ENCODE measurements at regions not wholly inside any gene's neighbourhood (a gene's known extent, or its start where the extent isn't known, plus 50 kb on each side); places are given as distances from the start of the nearest gene placed in this dataset.
"Not testable (repeated sequence)": the region's sequence is repeated elsewhere in the genome, so short reads cannot be mapped to it uniquely, and the experiment has no call there.

DNA sequence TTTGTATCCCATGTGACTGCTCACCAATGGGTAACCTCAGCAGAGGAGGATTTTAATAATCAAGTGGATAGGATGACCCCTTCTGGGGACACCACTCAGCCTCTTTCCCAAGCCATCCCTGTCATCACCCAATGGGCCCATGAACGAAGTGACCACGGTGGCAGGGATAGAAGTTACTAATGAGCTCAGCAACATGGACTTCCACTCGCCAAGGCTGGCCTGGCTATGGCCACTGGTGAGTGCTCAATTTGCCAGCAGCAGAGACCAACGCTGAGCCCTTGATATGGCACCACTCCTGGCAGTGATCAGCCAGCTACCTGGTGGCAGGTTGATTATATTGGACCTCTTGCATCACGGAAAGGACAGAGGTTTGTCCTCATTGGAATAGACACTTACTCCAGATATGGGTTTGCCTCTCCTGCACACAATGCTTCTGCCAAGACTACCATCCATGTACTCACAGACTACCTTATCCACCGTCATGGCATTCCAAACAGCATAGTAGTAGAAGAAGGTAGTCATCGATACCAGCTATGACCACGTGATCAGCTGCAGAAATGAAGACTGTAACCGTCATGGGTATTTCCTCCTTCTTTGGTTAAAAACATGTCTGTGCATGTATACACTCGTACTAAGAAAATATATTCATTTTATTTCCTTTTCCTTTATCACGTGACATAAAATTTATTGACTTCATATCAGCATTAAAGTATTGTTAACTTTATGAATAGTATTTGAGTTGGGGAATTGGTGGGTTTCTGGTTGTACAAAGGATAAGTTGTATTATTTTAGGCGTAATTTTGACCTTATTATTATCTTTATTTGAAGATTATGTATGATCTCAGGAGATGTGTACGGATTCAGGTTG lies 562.6 kb downstream of the PTPRU start:
- peaks cover 1% of the 10 kb centered on the region for H3K27me3 Mint-ChIP-seq (ENCODE audit: insufficient read depth, unreplicated experiment)
- ChIA-PET CTCF (no interaction called here), POLR2A (no interaction called here)
- Histone ChIP-seq H3K36me3 (ENCODE audit: control insufficient read depth, insufficient read depth, low read length) (no peaks in the 10 kb centered on the region), H3K9me3 (no peaks in the 10 kb centered on the region), H3K4me1 (no peaks in the 10 kb centered on the region), H3K4me3 (ENCODE audit: low read depth, low read length) (no peak overlapping the region), H3K27me3 (replicated peaks; ENCODE audit: control insufficient read depth, insufficient read depth, low read length) (no peaks in the 10 kb centered on the region)
- intact Hi-C loops (cut with micrococcal nuclease; ENCODE audit: unreplicated experiment) = loop anchor here (10.0 kb wide), 1 partner anchor 306 kb away; no protein-coding TSS in a partner anchor
- H3K27ac Mint-ChIP-seq (ENCODE audit: unreplicated experiment) = no peak overlapping the region
- TF ChIP-seq, protein P1, sequence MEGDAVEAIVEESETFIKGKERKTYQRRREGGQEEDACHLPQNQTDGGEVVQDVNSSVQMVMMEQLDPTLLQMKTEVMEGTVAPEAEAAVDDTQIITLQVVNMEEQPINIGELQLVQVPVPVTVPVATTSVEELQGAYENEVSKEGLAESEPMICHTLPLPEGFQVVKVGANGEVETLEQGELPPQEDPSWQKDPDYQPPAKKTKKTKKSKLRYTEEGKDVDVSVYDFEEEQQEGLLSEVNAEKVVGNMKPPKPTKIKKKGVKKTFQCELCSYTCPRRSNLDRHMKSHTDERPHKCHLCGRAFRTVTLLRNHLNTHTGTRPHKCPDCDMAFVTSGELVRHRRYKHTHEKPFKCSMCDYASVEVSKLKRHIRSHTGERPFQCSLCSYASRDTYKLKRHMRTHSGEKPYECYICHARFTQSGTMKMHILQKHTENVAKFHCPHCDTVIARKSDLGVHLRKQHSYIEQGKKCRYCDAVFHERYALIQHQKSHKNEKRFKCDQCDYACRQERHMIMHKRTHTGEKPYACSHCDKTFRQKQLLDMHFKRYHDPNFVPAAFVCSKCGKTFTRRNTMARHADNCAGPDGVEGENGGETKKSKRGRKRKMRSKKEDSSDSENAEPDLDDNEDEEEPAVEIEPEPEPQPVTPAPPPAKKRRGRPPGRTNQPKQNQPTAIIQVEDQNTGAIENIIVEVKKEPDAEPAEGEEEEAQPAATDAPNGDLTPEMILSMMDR (IDR thresholded peaks at IDR 0.05; ENCODE audit: insufficient read depth in 1 of 2, low read depth in 1 of 2, low read length in 1 of 2, severe bottlenecking in 1 of 2, unreplicated experiment in 1 of 2) = no peak
- no peak for DNase-seq
- no TSS peak for BruUV-seq (replicated peaks)
- no peaks in the 10 kb centered on the region for H3K36me3 Mint-ChIP-seq (ENCODE audit: insufficient read depth, unreplicated experiment)
- no peaks in the 10 kb centered on the region for H3K4me1 Mint-ChIP-seq (ENCODE audit: low read depth, unreplicated experiment)
- H3K4me3 Mint-ChIP-seq (ENCODE audit: unreplicated experiment) = no peak overlapping the region
- no peaks in the 10 kb centered on the region for H3K9me3 Mint-ChIP-seq (ENCODE audit: unreplicated experiment)

DNA sequence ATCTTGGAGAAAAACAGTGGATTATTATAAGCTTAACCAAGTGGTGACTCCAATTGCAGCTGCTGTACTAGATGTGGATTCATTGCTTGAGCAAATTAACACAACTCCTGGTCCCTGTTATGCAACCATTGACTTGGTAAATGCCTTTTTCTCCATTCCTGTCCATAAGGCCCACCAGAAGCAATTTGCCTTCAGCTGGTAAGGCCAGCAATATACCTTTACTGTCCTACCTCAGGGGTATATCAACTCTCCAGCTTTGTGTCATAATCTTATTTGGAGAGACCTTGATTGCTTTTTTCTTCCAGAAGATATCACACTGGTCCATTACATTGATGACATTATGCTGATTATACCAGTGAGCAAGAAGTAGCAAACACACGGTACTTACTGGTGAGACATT lies 560.8 kb downstream of the PTPRU start:
- H3K9me3 ChIP-seq; H3K4me3 ChIP-seq (ENCODE audit: low read depth, low read length); H3K4me1 Mint-ChIP-seq (ENCODE audit: low read depth, unreplicated experiment); H3K36me3 Mint-ChIP-seq (ENCODE audit: insufficient read depth, unreplicated experiment); H3K27me3 Mint-ChIP-seq (ENCODE audit: insufficient read depth, unreplicated experiment); H3K9me3 Mint-ChIP-seq (ENCODE audit: unreplicated experiment); POLR2A ChIA-PET; H3K27ac Mint-ChIP-seq (ENCODE audit: unreplicated experiment); H3K4me1 ChIP-seq; BruUV-seq (replicated peaks); H3K27me3 ChIP-seq (replicated peaks; ENCODE audit: control insufficient read depth, insufficient read depth, low read length); CTCF ChIA-PET; DNase-seq; H3K36me3 ChIP-seq (ENCODE audit: control insufficient read depth, insufficient read depth, low read length); H3K4me3 Mint-ChIP-seq (ENCODE audit: unreplicated experiment): not testable (repeated sequence)
- intact Hi-C loops (cut with micrococcal nuclease; ENCODE audit: unreplicated experiment) = loop anchor here (10.0 kb wide), 1 partner anchor 308 kb away; no protein-coding TSS in a partner anchor

DNA sequence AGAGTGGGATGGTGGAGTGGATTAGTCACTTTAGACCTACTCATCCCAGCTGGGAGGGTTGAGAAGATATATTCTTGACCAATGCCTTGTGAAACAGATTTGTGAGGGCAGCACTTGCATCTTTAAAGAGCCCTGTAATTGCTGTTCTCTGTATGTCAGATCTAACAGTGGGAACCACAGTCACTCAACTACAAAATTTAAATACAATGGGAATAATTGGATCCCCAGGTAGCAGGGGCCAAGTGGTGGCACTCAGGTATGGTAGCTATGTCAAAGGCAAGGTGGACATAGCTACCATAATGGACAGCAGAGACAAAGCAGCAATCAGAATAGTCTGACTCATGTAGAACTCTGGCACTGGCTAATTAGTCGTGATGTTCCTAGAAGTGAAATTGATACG lies 559.6 kb downstream of the PTPRU start:
- DNase-seq; H3K4me1 Mint-ChIP-seq (ENCODE audit: low read depth, unreplicated experiment); POLR2A ChIA-PET; H3K27ac Mint-ChIP-seq (ENCODE audit: unreplicated experiment); H3K4me3 Mint-ChIP-seq (ENCODE audit: unreplicated experiment); CTCF ChIA-PET; H3K4me3 ChIP-seq (ENCODE audit: low read depth, low read length); H3K4me1 ChIP-seq; BruUV-seq (replicated peaks); H3K36me3 Mint-ChIP-seq (ENCODE audit: insufficient read depth, unreplicated experiment); H3K9me3 Mint-ChIP-seq (ENCODE audit: unreplicated experiment); H3K36me3 ChIP-seq (ENCODE audit: control insufficient read depth, insufficient read depth, low read length); H3K27me3 Mint-ChIP-seq (ENCODE audit: insufficient read depth, unreplicated experiment); H3K9me3 ChIP-seq; H3K27me3 ChIP-seq (replicated peaks; ENCODE audit: control insufficient read depth, insufficient read depth, low read length): not testable (repeated sequence)
- intact Hi-C loops (cut with micrococcal nuclease; ENCODE audit: unreplicated experiment) = loop anchor here (10.0 kb wide), 1 partner anchor 309 kb away; no protein-coding TSS in a partner anchor

DNA sequence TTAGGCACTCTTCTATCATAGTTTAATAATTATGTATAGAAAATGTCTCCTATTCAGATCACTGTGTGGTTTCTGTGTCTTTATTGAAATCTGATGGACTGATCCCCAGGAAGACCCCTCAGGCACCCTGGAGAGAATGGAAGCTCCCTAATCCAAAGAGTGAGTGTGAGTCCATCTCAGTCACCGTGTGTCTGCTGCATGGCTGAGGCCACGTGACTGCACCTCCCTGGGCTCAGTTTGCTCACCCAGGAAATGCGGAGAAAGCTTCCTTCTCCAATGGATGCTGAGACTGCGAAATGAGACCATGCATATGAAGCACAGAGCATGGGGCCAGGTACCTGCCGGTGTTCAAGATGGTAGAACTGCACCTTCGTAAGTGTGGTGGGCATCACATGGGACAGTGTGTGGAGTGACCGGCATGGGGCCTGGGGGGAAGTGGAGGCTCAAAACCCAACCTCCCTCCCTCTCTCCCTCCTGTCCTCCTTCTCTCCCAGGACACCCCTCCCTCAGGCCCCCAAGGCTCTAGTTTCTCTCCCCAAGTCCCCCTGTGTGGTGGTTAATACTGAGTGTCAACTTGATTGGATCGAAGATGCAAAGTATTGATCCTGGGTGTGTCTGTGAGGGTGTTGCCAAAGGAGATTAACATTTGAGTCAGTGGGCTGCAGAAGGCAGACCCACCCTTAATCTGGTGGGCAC lies 557.5 kb downstream of the PTPRU start:
- Histone ChIP-seq H3K27me3 (replicated peaks; ENCODE audit: control insufficient read depth, insufficient read depth, low read length) (no peaks in the 10 kb centered on the region), H3K9me3 (no peaks in the 10 kb centered on the region), H3K4me1 (no peaks in the 10 kb centered on the region), H3K36me3 (ENCODE audit: control insufficient read depth, insufficient read depth, low read length) (no peaks in the 10 kb centered on the region), H3K4me3 (ENCODE audit: low read depth, low read length) (no peak overlapping the region)
- Mint-ChIP-seq H3K36me3 (ENCODE audit: insufficient read depth, unreplicated experiment) (no peaks in the 10 kb centered on the region), H3K27ac (ENCODE audit: unreplicated experiment) (no peak overlapping the region), H3K4me1 (ENCODE audit: low read depth, unreplicated experiment) (no peaks in the 10 kb centered on the region), H3K4me3 (ENCODE audit: unreplicated experiment) (peak overlapping the region; percentile 28), H3K9me3 (ENCODE audit: unreplicated experiment) (no peaks in the 10 kb centered on the region), H3K27me3 (ENCODE audit: insufficient read depth, unreplicated experiment) (peaks cover 4% of the 10 kb centered on the region)
- intact Hi-C loops (cut with micrococcal nuclease; ENCODE audit: unreplicated experiment) = loop anchor here (10.0 kb wide), 1 partner anchor 311 kb away; no protein-coding TSS in a partner anchor
- BruUV-seq (replicated peaks) = no TSS peak
- POLR2A ChIA-PET = no interaction called here
- TF ChIP-seq, protein P1 (IDR thresholded peaks at IDR 0.05; ENCODE audit: insufficient read depth in 1 of 2, low read depth in 1 of 2, low read length in 1 of 2, severe bottlenecking in 1 of 2, unreplicated experiment in 1 of 2) = no peak
- DNase-seq = no peak
- CTCF ChIA-PET = interaction anchor here (1.1 kb wide), 1 partner anchor 914 kb away, joined by 4 read pairs; no protein-coding TSS in a partner anchor
